ENCODE measurements at regions not wholly inside any gene's neighbourhood (a gene's known extent, or its start where the extent isn't known, plus 50 kb on each side); places are given as distances from the start of the nearest gene placed in this dataset.

GRCh38 chr14:97458661-97459579 lies 661.7 kb downstream of the VRK1 start:
- no peak for DNase-seq

- no peak for DNase-seq
Measured at GRCh38 chr14:97462081-97462480, 664.9 kb downstream of the VRK1 start.

GRCh38 chr14:97468220-97468619 lies 671.0 kb downstream of the VRK1 start:
- no peak for DNase-seq

- DNase-seq, result no peak
Measured at GRCh38 chr14:97477353-97477752, 680.2 kb downstream of the VRK1 start.

GRCh38 chr14:97485201-97485600 lies 688.0 kb downstream of the VRK1 start:
- DNase-seq, result no peak

GRCh38 chr14:97486601-97487120 lies 689.5 kb downstream of the VRK1 start:
- DNase-seq, result no peak

GRCh38 chr14:97489750-97490149 lies 692.6 kb downstream of the VRK1 start:
- no peak for DNase-seq

GRCh38 chr14:97490521-97491070 lies 693.4 kb downstream of the VRK1 start:
- DNase-seq, result no peak

- DNase-seq, result no peak
Measured at GRCh38 chr14:97491697-97492096, 694.5 kb downstream of the VRK1 start.

GRCh38 chr14:97499790-97500481 lies 702.8 kb downstream of the VRK1 start:
- DNase-seq, result no peak

GRCh38 chr14:97506626-97507025 lies 709.4 kb downstream of the VRK1 start:
- DNase-seq, result no peak

GRCh38 chr14:97513891-97514290 lies 716.7 kb downstream of the VRK1 start:
- no peak for DNase-seq

GRCh38 chr14:97517566-97518234 lies 720.5 kb downstream of the VRK1 start:
- no peak for DNase-seq

GRCh38 chr14:97523936-97524335 lies 726.8 kb downstream of the VRK1 start:
- DNase-seq, result no peak

- DNase-seq, result no peak
Measured at GRCh38 chr14:97524589-97525319, 727.6 kb downstream of the VRK1 start.

GRCh38 chr14:97527993-97528392 lies 730.8 kb downstream of the VRK1 start:
- DNase-seq, result no peak

GRCh38 chr14:97532052-97532451 lies 734.9 kb downstream of the VRK1 start:
- DNase-seq, result no peak

- DNase-seq, result no peak
Measured at GRCh38 chr14:97536421-97536820, 739.2 kb downstream of the VRK1 start.

- no peak for DNase-seq
Measured at GRCh38 chr14:97538749-97539410, 741.7 kb downstream of the VRK1 start.

GRCh38 chr14:97539411-97539795 lies 742.2 kb downstream of the VRK1 start:
- DNase-seq, result no peak

GRCh38 chr14:97539884-97540283 lies 742.7 kb downstream of the VRK1 start:
- DNase-seq, result no peak

GRCh38 chr14:97543221-97543620 lies 746.0 kb downstream of the VRK1 start:
- DNase-seq, result no peak

Data from Kasumi-1 (cell line).